H9 (cell line): ENCODE measurements at regions not wholly inside any gene's neighbourhood (a gene's known extent, or its start where the extent isn't known, plus 50 kb on each side); places are given as distances from the start of the nearest gene placed in this dataset.

ENCODE experiments used
- DNase-seq: peaks from one replicate; pipeline ENCODE4 v3.0.0-alpha.2; 2017
- H2AFZ ChIP-seq: one replicate; pipeline ENCODE4 v1.6.1; 2013; ENCODE audit warnings: mild to moderate bottlenecking, low read length, control low read depth, moderate library complexity
- H2AK5ac ChIP-seq: 2 replicates; pipeline ENCODE4 v1.6.1; 2013; ENCODE audit warnings: low read length, control low read depth, mixed read lengths; ENCODE audit not compliant: insufficient read length
- H2BK120ac ChIP-seq: one replicate; pipeline ENCODE4 v1.6.1; 2013; ENCODE audit warnings: low read depth, mild to moderate bottlenecking, low read length, control low read depth, inconsistent platforms; ENCODE audit not compliant: poor library complexity, severe bottlenecking
- H2BK12ac ChIP-seq: 2 replicates; pipeline ENCODE4 v1.6.1; 2013; ENCODE audit warnings: low read length, control low read depth, mixed read lengths, low read depth; ENCODE audit not compliant: insufficient read length
- H2BK15ac ChIP-seq: 2 replicates; pipeline ENCODE4 v1.6.1; 2013; ENCODE audit warnings: low read depth, low read length, control low read depth
- H2BK20ac ChIP-seq: one replicate; pipeline ENCODE4 v1.6.1; 2013; ENCODE audit warnings: low read depth, mild to moderate bottlenecking, low read length, control low read depth, inconsistent platforms; ENCODE audit not compliant: poor library complexity, severe bottlenecking
- H2BK5ac ChIP-seq: 2 replicates; pipeline ENCODE4 v1.6.1; 2013; ENCODE audit warnings: low read length, control low read depth, mixed read lengths; ENCODE audit not compliant: insufficient read length
- H3K14ac ChIP-seq: 2 replicates; pipeline ENCODE4 v1.6.1; 2013; ENCODE audit warnings: low read length, control low read depth; ENCODE audit not compliant: insufficient read depth
- H3K18ac ChIP-seq: 2 replicates; pipeline ENCODE4 v1.6.1; 2013; ENCODE audit warnings: low read depth, mild to moderate bottlenecking, mixed read lengths, low read length, control low read depth; ENCODE audit not compliant: insufficient read length
- H3K23ac ChIP-seq: 2 replicates; pipeline ENCODE4 v1.6.1; 2013; ENCODE audit warnings: low read length, control low read depth, mixed read lengths, low read depth; ENCODE audit not compliant: insufficient read length
- H3K23me2 ChIP-seq: 2 replicates; pipeline ENCODE4 v1.6.1; 2013; ENCODE audit warnings: low read depth, mild to moderate bottlenecking, mixed read lengths, low read length, control low read depth; ENCODE audit not compliant: insufficient read length, poor library complexity, severe bottlenecking
- H3K27ac ChIP-seq: 2 replicates; pipeline ENCODE4 v1.5.1; 2013; ENCODE audit warnings: low read length, control low read depth, mixed read lengths, low read depth; ENCODE audit not compliant: insufficient read length
- H3K27me3 ChIP-seq: 2 replicates; pipeline ENCODE4 v1.6.1; 2013; ENCODE audit warnings: low read length, control low read depth, inconsistent platforms; ENCODE audit not compliant: insufficient read depth
- H3K4ac ChIP-seq: 2 replicates; pipeline ENCODE4 v1.6.1; 2013; ENCODE audit warnings: low read depth, mild to moderate bottlenecking, control low read depth, inconsistent platforms, low read length, moderate library complexity
- H3K4me1 ChIP-seq: 2 replicates; pipeline ENCODE4 v1.6.1; 2013; ENCODE audit warnings: low read length, control low read depth, inconsistent platforms; ENCODE audit not compliant: insufficient read depth
- H3K4me2 ChIP-seq: 2 replicates; pipeline ENCODE4 v1.6.1; 2013; ENCODE audit warnings: low read length, control low read depth, mixed read lengths; ENCODE audit not compliant: insufficient read length, insufficient read depth
- H3K56ac ChIP-seq: 2 replicates; pipeline ENCODE4 v1.6.1; 2013; ENCODE audit warnings: low read depth, mild to moderate bottlenecking, mixed read lengths, low read length, control low read depth; ENCODE audit not compliant: insufficient read length
- H3K79me1 ChIP-seq: 2 replicates; pipeline ENCODE4 v1.6.1; 2013; ENCODE audit warnings: low read depth, mild to moderate bottlenecking, moderate library complexity, low read length, control low read depth, inconsistent platforms; ENCODE audit not compliant: insufficient read depth, poor library complexity, severe bottlenecking
- H3K79me2 ChIP-seq: 2 replicates; pipeline ENCODE4 v1.6.1; 2013; ENCODE audit warnings: low read length, control low read depth, inconsistent platforms; ENCODE audit not compliant: insufficient read depth
- H3K9ac ChIP-seq: 2 replicates; pipeline ENCODE4 v1.6.1; 2013; ENCODE audit warnings: low read length, control low read depth, mixed read lengths; ENCODE audit not compliant: insufficient read length; ENCODE audit errors: extremely low read depth
- H3K9me3 ChIP-seq: one replicate; pipeline ENCODE4 v1.6.1; 2013; ENCODE audit warnings: low read depth, low read length, inconsistent platforms; ENCODE audit not compliant: control insufficient read depth
- H3T11ph ChIP-seq: one replicate; pipeline ENCODE4 v1.6.1; 2013; ENCODE audit warnings: mild to moderate bottlenecking, low read length, control low read depth, inconsistent platforms
- H4K20me1 ChIP-seq: one replicate; pipeline ENCODE4 v1.6.1; 2013; ENCODE audit not compliant: control insufficient read depth, insufficient read length, insufficient read depth
- H4K5ac ChIP-seq: 2 replicates; pipeline ENCODE4 v1.6.1; 2013; ENCODE audit warnings: low read depth, mild to moderate bottlenecking, mixed read lengths, low read length, control low read depth; ENCODE audit not compliant: insufficient read length
- H4K8ac ChIP-seq: replicated peaks from 2 replicates; pipeline ENCODE4 v1.6.1; 2013; ENCODE audit warnings: low read length, control low read depth, mixed read lengths, low read depth; ENCODE audit not compliant: insufficient read length
- H4K91ac ChIP-seq: 2 replicates; pipeline ENCODE4 v1.6.1; 2013; ENCODE audit warnings: low read depth, mild to moderate bottlenecking, moderate library complexity, mixed read lengths, low read length, control low read depth; ENCODE audit not compliant: insufficient read length
- H3K27ac Mint-ChIP-seq, 3 experiments: 2 replicates in 2 of 3; 3 replicates in 1 of 3; pipeline ENCODE4 v1.8.0; 2020 to 2021; ENCODE audit warnings: mixed read lengths in 3 of 3, mild to moderate bottlenecking in 1 of 3, moderate library complexity in 1 of 3
- H3K27me3 Mint-ChIP-seq: 2 replicates; pipeline ENCODE4 v1.8.0; 2021; ENCODE audit warnings: low read depth, mild to moderate bottlenecking, moderate library complexity, mixed read lengths
- H3K36me3 Mint-ChIP-seq, 3 experiments: 2 replicates in 2 of 3; 3 replicates in 1 of 3; pipeline ENCODE4 v1.8.0; 2020 to 2021; ENCODE audit warnings: low read depth in 3 of 3, mixed read lengths in 3 of 3; ENCODE audit not compliant: insufficient read depth in 1 of 3
- H3K4me1 Mint-ChIP-seq, 2 experiments: 2 replicates each; pipeline ENCODE4 v1.8.0; 2020; ENCODE audit warnings: mixed read lengths in 2 of 2
- H3K4me3 Mint-ChIP-seq, 2 experiments: 2 replicates in 1 of 2; 3 replicates in 1 of 2; pipeline ENCODE4 v1.8.0; 2020 to 2021; ENCODE audit warnings: mild to moderate bottlenecking in 2 of 2, mixed read lengths in 2 of 2, moderate library complexity in 1 of 2
- H3K9me3 Mint-ChIP-seq, 2 experiments: 2 replicates in 1 of 2; 3 replicates in 1 of 2; pipeline ENCODE4 v1.8.0; 2020; ENCODE audit warnings: mild to moderate bottlenecking in 2 of 2, mixed read lengths in 2 of 2, moderate library complexity in 1 of 2
- WGBS: extraction: QIAGEN DNeasy Blood & Tissue Kit; methylation state at CpG from one replicate; pipeline ENCODE4 v1.1.7; 2013; ENCODE audit warnings: missing lambda C conversion rate, low lambda C conversion rate, mixed read lengths; ENCODE audit not compliant: insufficient read length; ENCODE audit errors: extremely low coverage; 5-methylcytosine and 5-hydroxymethylcytosine counted together
- TF ChIP-seq, protein P1 (sequence below): fragments of 200-600 bp; sonication (generic); conservative IDR thresholded peaks from 3 replicates; pipeline ENCODE4 v1.8.0; 2021; ENCODE audit warnings: antibody characterized with exemption, mild to moderate bottlenecking

DNA sequence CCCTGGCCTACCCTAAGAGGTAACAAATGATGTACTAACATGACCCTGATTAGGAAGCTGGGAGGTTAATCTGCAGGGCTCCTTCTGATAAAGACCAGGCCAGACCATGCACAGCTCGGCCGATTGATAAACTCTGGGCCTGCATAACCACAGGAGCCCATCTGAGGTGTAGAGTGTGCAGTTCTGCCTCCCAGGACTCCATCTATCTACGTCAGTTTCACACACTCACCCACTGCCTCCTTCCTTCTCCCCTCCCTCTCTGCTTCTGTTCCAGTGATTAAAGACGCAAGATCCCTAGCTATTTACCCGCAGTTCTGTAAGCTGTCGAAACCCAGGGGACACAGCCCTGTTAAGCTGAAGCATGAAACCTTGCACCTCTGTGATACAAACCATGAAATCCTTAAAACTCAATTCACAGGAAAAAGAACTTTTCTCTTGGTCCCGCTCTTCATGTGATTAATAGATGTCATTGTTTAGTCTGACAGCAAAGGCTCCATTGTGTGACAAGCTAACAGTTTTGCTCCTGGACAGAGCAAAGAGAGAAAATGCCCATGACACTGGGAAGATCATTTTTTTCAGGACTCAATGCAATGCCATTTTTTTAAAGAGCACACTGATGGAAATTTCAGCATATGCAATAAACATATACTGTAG is 470.6 kb downstream of the MAFB start:
- Histone ChIP-seq H2BK15ac (no peak overlapping the region), H2BK5ac (no peak overlapping the region), H3T11ph (no peak overlapping the region), H3K27me3 (no peaks in the 10 kb centered on the region), H3K79me2 (no peaks in the 10 kb centered on the region), H3K4me2 (no peak overlapping the region), H3K18ac (no peak overlapping the region), H2BK20ac (no peak overlapping the region), H4K5ac (no peak overlapping the region), H3K23me2 (no peaks in the 10 kb centered on the region), H3K56ac (no peak overlapping the region), H2AFZ (no peak overlapping the region), H2AK5ac (no peak overlapping the region), H3K4me1 (no peaks in the 10 kb centered on the region), H3K27ac (no peak overlapping the region), H3K79me1 (no peaks in the 10 kb centered on the region), H4K20me1 (no peaks in the 10 kb centered on the region), H2BK12ac (no peak overlapping the region), H4K8ac (no peak overlapping the region), H3K9me3 (no peaks in the 10 kb centered on the region), H2BK120ac (no peak overlapping the region), H3K23ac (no peak overlapping the region), H4K91ac (no peak overlapping the region), H3K4ac (no peak overlapping the region), H3K14ac (no peak overlapping the region), H3K9ac (no peak overlapping the region)
- DNase-seq, result no peak
- H3K4me3 Mint-ChIP-seq, result no peak overlapping the region
- TF ChIP-seq, protein P1, sequence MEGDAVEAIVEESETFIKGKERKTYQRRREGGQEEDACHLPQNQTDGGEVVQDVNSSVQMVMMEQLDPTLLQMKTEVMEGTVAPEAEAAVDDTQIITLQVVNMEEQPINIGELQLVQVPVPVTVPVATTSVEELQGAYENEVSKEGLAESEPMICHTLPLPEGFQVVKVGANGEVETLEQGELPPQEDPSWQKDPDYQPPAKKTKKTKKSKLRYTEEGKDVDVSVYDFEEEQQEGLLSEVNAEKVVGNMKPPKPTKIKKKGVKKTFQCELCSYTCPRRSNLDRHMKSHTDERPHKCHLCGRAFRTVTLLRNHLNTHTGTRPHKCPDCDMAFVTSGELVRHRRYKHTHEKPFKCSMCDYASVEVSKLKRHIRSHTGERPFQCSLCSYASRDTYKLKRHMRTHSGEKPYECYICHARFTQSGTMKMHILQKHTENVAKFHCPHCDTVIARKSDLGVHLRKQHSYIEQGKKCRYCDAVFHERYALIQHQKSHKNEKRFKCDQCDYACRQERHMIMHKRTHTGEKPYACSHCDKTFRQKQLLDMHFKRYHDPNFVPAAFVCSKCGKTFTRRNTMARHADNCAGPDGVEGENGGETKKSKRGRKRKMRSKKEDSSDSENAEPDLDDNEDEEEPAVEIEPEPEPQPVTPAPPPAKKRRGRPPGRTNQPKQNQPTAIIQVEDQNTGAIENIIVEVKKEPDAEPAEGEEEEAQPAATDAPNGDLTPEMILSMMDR, result no peak
- WGBS, result no CpG with 5 or more reads among the region's 7 CpGs
- no peaks in the 10 kb centered on the region for H3K9me3 Mint-ChIP-seq
- peaks cover 0 to 2% (median 0%) of the 10 kb centered on the region in 3 experiments; a peak in 1 of 7 replicates for H3K36me3 Mint-ChIP-seq
- peaks cover 0 to 3% of the 10 kb centered on the region in 2 experiments; a peak in 3 of 4 replicates for H3K4me1 Mint-ChIP-seq
- peak overlapping the region in 1 of 3 experiments; percentile 25; a peak in 1 of 7 replicates for H3K27ac Mint-ChIP-seq
- H3K27me3 Mint-ChIP-seq, result no peaks in the 10 kb centered on the region
